HEK293 (cell line): ENCODE measurements at regions not wholly inside any gene's neighbourhood (a gene's known extent, or its start where the extent isn't known, plus 50 kb on each side); places are given as distances from the start of the nearest gene placed in this dataset.

Experiments
- CTCF ChIA-PET: fragments of 350-600 bp; formaldehyde crosslinking; extraction: SDS; loops from one replicate; lab custom pipeline; 2021; ENCODE audit warnings: antibody characterized with exemption; lab: Yijun Ruan, JAX
- POLR2A ChIA-PET: fragments of 300-600 bp; formaldehyde crosslinking; extraction: SDS; loops from one replicate; lab custom pipeline; 2020; ENCODE audit warnings: antibody characterized with exemption, inconsistent platforms; lab: Yijun Ruan, JAX
- H3K27ac ChIP-seq: fragments of 200-500 bp; sonication (Bioruptor generic); 2 replicates; pipeline ENCODE4 v1.5.1; 2014; ENCODE audit warnings: low read depth, low read length, control low read depth, inconsistent platforms; ENCODE audit errors: extremely low read depth
- H3K36me3 ChIP-seq, 2 experiments: fragments of 200-500 bp in 1 of 2; sonication (Bioruptor generic) in 1 of 2; 1 replicate in 1 of 2; 2 replicates in 1 of 2; pipeline ENCODE4 v1.5.1; 2014 to 2017; ENCODE audit warnings: inconsistent platforms in 2 of 2, low read length in 2 of 2; ENCODE audit not compliant: control insufficient read depth in 2 of 2, insufficient read depth in 1 of 2
- H3K4me1 ChIP-seq: fragments of 200-500 bp; sonication (Bioruptor generic); 2 replicates; pipeline ENCODE4 v1.5.1; 2014; ENCODE audit warnings: mild to moderate bottlenecking, low read length, inconsistent platforms; ENCODE audit not compliant: control insufficient read depth, insufficient read depth
- H3K4me3 ChIP-seq: 2 replicates; pipeline ENCODE4 v1.5.1; 2011; ENCODE audit warnings: low read depth, mild to moderate bottlenecking, control low read depth, low read length, moderate library complexity
- H3K9me3 ChIP-seq: fragments of 200-500 bp; sonication (Bioruptor generic); 2 replicates; pipeline ENCODE4 v1.5.1; 2014; ENCODE audit warnings: low read depth, low read length, inconsistent platforms; ENCODE audit not compliant: control insufficient read depth, insufficient read depth
- AEBP2 ChIP-seq: fragments of 450-650 bp; formaldehyde crosslinking; IDR thresholded peaks from 2 replicates; pipeline ENCODE4 v1.5.1; 2016; ENCODE audit warnings: missing biosample characterization, missing genetic modification characterization, borderline replicate concordance
- HOXA7 ChIP-seq: sonication (generic); formaldehyde crosslinking; IDR thresholded peaks from 2 replicates; pipeline ENCODE4 v1.8.1; 2022; ENCODE audit warnings: missing genetic modification reagents, borderline replicate concordance
- PBX3 ChIP-seq: sonication (generic); formaldehyde crosslinking; IDR thresholded peaks from 2 replicates; pipeline ENCODE4 v1.8.1; 2022; ENCODE audit warnings: mild to moderate bottlenecking, moderate library complexity, missing genetic modification reagents
- ZBTB11 ChIP-seq: fragments of 450-650 bp; formaldehyde crosslinking; conservative IDR thresholded peaks from 2 replicates; pipeline ENCODE4 v1.5.1; 2016; ENCODE audit warnings: low read depth, missing biosample characterization, missing genetic modification characterization
- ZBTB49 ChIP-seq: fragments of 450-650 bp; formaldehyde crosslinking; IDR thresholded peaks from 2 replicates; pipeline ENCODE4 v1.5.1; 2016; ENCODE audit warnings: missing biosample characterization, missing genetic modification characterization, low read depth
- ZNF169 ChIP-seq: fragments of 450-650 bp; formaldehyde crosslinking; IDR thresholded peaks from 2 replicates; pipeline ENCODE4 v1.5.1; 2016; ENCODE audit warnings: missing biosample characterization, missing genetic modification characterization
- ZNF19 ChIP-seq: fragments of 450-650 bp; formaldehyde crosslinking; IDR thresholded peaks from 2 replicates; pipeline ENCODE4; 2016; ENCODE audit warnings: missing biosample characterization, missing genetic modification characterization, low read depth
- ZNF366 ChIP-seq: fragments of 450-650 bp; formaldehyde crosslinking; conservative IDR thresholded peaks from 2 replicates; pipeline ENCODE4 v1.5.1; 2016; ENCODE audit warnings: missing biosample characterization, missing genetic modification characterization
- ZNF600 ChIP-seq: fragments of 450-650 bp; formaldehyde crosslinking; IDR thresholded peaks from 2 replicates; pipeline ENCODE4 v1.5.1; 2016; ENCODE audit warnings: missing biosample characterization, missing genetic modification characterization
- ZNF76 ChIP-seq: fragments of 450-650 bp; formaldehyde crosslinking; IDR thresholded peaks from 2 replicates; pipeline ENCODE4; 2016; ENCODE audit warnings: low read depth, missing biosample characterization, missing genetic modification characterization, borderline replicate concordance
- ZNF792 ChIP-seq: fragments of 450-650 bp; formaldehyde crosslinking; IDR thresholded peaks from 2 replicates; pipeline ENCODE4 v1.5.1; 2016; ENCODE audit warnings: missing biosample characterization, missing genetic modification characterization
- ZNF830 ChIP-seq: fragments of 450-650 bp; IDR thresholded peaks from 2 replicates; pipeline ENCODE4 v1.5.0; 2018; ENCODE audit warnings: missing biosample characterization, missing genetic modification characterization, low read depth, mild to moderate bottlenecking, moderate library complexity
- ZNF837 ChIP-seq: fragments of 450-650 bp; formaldehyde crosslinking; IDR thresholded peaks from 2 replicates; pipeline ENCODE4 v1.5.1; 2016; ENCODE audit warnings: missing biosample characterization, missing genetic modification characterization
- ZSCAN16 ChIP-seq: fragments of 450-650 bp; formaldehyde crosslinking; IDR thresholded peaks from 2 replicates; pipeline ENCODE4 v1.5.1; 2016; ENCODE audit warnings: missing biosample characterization, missing genetic modification characterization

DNA sequence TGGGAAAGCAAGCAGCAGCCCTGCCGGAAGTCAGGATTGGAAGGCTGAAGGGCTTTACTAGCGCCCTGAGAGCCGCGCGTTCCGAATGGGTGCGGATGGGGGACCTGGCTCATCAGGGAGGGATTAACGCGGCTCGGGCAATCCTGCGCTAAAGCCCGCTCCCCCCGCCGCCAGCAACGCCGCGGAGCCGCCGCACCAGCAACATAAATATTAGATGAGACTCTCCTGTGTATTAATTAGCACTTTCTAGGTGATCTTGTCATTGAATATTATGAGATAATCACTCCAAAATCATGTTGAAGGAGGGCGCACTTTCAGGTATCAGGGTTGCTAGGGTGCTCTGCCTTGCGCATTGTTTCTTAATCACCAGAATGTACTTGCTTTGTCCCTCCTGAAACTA is 357.2 kb upstream of the FAM241A start:
- no peaks in the 10 kb centered on the region for H3K9me3 ChIP-seq
- H3K27ac ChIP-seq = no peak overlapping the region
- TF ChIP-seq ZNF76 (tag by site-specific recombination) (no peak), ZNF600 (no peak), ZNF792 (tag by site-specific recombination) (no peak), HOXA7 (CRISPR knock-in tag) (no peak)
- H3K36me3 ChIP-seq = no peaks in the 10 kb centered on the region
- H3K4me3 ChIP-seq = no peak overlapping the region
- H3K4me1 ChIP-seq = peaks cover 3% of the 10 kb centered on the region; the same call in 1 of the 2 replicates
- CTCF ChIA-PET = no interaction called here
- POLR2A ChIA-PET = no interaction called here

DNA sequence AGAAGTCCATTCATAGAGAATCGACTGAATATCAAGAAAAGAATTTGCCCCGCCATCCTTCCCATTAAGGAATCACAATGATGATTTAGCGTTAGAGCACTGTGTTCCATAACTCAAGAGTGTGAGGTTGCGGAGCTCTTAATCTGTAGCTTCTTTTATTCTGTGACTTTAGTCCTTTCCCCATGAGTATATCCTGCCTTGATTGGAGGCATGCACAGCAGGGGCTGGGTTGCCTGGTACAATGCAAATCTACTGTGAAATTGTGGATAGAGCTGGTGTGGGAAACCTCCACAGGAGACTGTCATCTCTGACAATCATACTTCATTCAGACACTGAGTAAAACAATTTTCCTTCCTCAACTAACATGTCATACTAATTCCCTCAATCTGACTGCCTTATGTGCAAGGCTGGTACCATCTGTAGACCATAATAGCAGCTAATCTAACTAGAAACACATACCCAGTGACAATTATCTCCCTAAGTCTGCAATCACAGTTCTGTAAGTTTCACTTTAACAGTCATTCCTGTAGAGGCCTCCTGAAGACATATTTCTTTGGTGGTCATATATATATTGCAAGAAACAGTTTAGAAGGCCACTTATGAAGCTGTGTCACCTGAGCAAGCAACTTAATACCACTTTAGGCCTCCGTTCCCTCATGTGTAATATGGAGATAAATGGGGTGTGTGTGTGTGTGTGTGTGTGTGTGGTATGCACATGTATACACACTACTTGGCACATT is 355.2 kb upstream of the FAM241A start:
- Histone ChIP-seq H3K27ac (no peak overlapping the region), H3K4me3 (no peak overlapping the region), H3K4me1 (peaks cover 3% of the 10 kb centered on the region; the same call in 1 of the 2 replicates), H3K36me3 (no peaks in the 10 kb centered on the region), H3K9me3 (no peaks in the 10 kb centered on the region)
- ChIA-PET CTCF (interaction anchor here (0.8 kb wide), 1 partner anchor 65 kb away, joined by 3 read pairs; no protein-coding TSS in a partner anchor), POLR2A (no interaction called here)
- TF ChIP-seq ZSCAN16 (tag by site-specific recombination) (no peak), ZNF837 (tag by site-specific recombination) (no peak), AEBP2 (tag by site-specific recombination) (no peak), ZNF19 (no peak), PBX3 (CRISPR knock-in tag) (no peak), ZBTB11 (tag by site-specific recombination) (no peak), ZBTB49 (tag by site-specific recombination) (no peak), ZNF169 (tag by site-specific recombination) (no peak), ZNF830 (tag by site-specific recombination) (no peak), ZNF366 (tag by site-specific recombination) (no peak)
